ENCODE measurements at regions not wholly inside any gene's neighbourhood (a gene's known extent, or its start where the extent isn't known, plus 50 kb on each side); places are given as distances from the start of the nearest gene placed in this dataset.

DNA sequence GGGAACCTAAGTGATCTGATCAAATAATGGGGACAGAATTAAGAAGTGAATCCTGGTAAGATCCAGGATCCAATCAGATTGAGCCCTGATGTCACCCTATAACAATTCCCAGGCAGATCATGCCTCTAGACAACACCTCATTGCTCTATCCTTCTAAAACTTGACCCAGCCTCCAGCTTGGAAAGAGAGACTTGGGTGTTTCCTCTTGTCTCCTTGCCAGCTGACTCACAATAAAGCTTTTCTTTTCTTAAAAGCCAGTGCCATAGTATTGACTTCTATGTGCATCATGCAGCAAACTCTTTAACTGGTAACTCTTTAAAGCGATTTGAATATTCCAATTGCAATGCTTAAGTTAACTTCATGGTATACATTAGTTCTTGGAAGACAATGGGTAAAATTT, 109.6 kb upstream of the CHORDC1 start:
- TF ChIP-seq, protein P1, sequence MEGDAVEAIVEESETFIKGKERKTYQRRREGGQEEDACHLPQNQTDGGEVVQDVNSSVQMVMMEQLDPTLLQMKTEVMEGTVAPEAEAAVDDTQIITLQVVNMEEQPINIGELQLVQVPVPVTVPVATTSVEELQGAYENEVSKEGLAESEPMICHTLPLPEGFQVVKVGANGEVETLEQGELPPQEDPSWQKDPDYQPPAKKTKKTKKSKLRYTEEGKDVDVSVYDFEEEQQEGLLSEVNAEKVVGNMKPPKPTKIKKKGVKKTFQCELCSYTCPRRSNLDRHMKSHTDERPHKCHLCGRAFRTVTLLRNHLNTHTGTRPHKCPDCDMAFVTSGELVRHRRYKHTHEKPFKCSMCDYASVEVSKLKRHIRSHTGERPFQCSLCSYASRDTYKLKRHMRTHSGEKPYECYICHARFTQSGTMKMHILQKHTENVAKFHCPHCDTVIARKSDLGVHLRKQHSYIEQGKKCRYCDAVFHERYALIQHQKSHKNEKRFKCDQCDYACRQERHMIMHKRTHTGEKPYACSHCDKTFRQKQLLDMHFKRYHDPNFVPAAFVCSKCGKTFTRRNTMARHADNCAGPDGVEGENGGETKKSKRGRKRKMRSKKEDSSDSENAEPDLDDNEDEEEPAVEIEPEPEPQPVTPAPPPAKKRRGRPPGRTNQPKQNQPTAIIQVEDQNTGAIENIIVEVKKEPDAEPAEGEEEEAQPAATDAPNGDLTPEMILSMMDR (IDR thresholded peaks at IDR 0.05), result no peak
- TF ChIP-seq SIN3A (IDR thresholded peaks at IDR 0.05; ENCODE audit: borderline replicate concordance, insufficient read depth, low read depth, low read length), result no peak
- TF ChIP-seq, protein P2, sequence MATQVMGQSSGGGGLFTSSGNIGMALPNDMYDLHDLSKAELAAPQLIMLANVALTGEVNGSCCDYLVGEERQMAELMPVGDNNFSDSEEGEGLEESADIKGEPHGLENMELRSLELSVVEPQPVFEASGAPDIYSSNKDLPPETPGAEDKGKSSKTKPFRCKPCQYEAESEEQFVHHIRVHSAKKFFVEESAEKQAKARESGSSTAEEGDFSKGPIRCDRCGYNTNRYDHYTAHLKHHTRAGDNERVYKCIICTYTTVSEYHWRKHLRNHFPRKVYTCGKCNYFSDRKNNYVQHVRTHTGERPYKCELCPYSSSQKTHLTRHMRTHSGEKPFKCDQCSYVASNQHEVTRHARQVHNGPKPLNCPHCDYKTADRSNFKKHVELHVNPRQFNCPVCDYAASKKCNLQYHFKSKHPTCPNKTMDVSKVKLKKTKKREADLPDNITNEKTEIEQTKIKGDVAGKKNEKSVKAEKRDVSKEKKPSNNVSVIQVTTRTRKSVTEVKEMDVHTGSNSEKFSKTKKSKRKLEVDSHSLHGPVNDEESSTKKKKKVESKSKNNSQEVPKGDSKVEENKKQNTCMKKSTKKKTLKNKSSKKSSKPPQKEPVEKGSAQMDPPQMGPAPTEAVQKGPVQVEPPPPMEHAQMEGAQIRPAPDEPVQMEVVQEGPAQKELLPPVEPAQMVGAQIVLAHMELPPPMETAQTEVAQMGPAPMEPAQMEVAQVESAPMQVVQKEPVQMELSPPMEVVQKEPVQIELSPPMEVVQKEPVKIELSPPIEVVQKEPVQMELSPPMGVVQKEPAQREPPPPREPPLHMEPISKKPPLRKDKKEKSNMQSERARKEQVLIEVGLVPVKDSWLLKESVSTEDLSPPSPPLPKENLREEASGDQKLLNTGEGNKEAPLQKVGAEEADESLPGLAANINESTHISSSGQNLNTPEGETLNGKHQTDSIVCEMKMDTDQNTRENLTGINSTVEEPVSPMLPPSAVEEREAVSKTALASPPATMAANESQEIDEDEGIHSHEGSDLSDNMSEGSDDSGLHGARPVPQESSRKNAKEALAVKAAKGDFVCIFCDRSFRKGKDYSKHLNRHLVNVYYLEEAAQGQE (IDR thresholded peaks at IDR 0.05; ENCODE audit: insufficient read depth in 1 of 2, low read depth in 2 of 2, low read length in 1 of 2), result no peak
- no peak for TF ChIP-seq POLR2AphosphoS5 (IDR thresholded peaks at IDR 0.05; ENCODE audit: low read depth, low read length)
